GM21390 (cell line): ENCODE measurements at regions not wholly inside any gene's neighbourhood (a gene's known extent, or its start where the extent isn't known, plus 50 kb on each side); places are given as distances from the start of the nearest gene placed in this dataset.

Experiments used
- ATAC-seq: cut with Tn5 transposase; IDR thresholded peaks from one replicate; pipeline ENCODE4 v1.9.1; 2021; ENCODE audit not compliant: unreplicated experiment

DNA sequence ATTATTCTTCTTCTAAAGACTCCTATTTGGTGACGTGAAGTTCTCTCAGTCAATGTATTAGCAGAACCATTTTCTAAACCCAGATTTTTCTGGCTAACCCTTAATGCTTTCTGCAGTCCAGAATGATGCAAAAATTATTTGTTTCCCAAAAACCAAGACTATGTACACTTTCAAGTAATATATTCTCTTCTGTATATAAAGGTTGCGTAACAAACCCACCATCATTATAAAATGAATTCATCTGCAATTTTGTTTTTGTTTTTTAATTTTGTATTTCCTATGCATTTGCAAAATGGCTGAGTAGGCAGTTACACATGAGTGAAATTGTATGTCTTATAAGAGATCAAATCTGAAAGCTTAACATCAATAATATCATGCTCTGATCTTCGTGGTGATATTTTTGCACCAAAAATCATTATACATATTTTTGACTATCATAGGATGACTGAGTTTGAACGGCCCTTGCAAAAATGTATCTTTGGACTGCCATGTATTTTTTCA is 593.6 kb downstream of the ZIC1 start:
- ATAC-seq = no peak

DNA sequence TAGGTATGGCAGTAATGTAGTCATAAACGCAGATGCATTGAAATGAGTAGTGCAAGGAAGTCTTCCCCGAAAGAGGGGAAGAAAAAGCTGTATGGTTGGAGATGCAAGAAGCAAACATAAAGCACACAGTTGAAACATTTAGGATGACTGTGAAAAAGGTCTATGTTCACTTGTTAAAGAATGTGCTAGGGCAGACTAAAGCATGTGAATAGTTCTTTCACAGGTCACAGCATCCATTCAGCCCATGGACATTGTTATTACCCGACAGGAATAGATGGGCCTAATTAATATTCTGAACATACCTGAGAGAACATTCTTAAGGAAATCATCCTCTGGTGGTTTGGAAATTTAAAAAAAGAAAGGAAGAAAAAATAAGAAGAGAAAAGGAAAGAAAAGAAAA is 595.2 kb downstream of the ZIC1 start:
- no peak for ATAC-seq

DNA sequence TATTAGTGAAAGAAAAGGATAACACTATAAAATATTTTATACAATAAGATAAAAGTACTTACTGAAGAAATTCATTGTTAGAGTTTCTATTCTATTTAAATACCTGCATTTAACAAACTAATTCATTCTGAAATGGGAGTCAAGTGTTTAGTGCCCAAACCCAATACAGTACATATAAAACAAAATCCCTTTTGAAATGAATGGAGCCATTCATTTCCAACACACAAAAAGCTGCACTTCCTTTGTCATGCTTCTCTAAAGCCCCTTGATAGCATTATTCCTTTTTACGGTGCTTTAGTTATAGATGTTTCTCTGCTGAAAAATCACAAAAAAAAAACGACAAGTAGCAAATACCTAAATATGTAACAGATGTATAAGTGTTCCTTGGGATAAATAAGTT is 596.3 kb downstream of the ZIC1 start:
- ATAC-seq = no peak

DNA sequence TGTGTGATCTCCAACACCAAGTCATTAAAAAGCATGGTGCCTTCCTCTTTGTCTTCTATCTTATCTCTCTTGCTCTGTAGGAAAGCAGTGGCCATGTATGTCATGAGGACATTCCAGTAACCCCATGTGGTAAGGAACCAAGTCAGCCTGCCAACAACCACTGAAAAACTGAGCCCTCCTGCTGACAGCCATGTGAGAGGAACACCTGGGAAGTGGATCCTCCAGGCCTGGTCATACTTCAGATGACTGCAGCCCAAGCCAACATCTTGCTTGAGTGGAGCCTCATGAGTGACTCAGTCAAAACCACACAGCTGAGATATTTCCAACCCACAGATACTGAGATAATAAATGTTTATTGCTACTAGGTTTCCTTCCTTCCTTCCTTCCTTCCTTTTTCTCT is 597.3 kb downstream of the ZIC1 start:
- ATAC-seq = no peak

DNA sequence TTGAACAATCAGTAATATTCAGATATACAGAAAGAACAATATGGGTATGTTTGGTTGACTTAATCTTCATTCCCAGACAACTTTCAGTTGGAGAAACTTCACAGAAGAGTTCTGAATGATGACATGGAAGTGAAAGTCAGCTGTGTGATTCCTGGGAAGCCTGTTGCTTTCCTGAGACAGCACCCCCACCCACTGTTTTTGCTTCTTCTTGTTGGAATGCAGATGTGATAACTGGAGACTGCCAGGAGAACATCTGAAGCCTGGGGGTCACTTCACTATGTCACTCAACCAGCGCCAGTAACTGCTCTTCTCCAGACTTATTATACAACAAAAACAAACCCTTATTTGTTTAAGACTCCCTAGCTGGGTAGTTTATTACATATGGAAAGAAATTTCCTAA is 599.4 kb downstream of the ZIC1 start:
- ATAC-seq = no peak

DNA sequence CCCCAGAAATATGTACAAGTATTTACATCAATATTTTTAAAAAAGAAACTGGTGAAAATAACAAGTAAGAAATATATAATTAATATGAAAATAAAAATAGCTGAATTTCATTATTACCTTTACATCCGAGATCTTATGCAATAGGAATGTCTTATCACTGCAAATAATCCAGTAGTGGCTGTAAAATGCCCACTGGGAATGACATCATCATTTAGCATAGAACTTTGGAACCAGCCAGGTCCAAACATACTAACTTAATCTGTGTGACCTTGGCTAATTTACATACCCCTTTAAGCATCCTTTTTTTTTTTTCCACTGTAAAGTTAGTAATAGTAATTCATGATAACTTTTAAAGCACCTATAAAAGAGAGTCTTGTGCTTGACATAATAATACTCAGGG is 611.7 kb downstream of the ZIC1 start:
- ATAC-seq = no peak

DNA sequence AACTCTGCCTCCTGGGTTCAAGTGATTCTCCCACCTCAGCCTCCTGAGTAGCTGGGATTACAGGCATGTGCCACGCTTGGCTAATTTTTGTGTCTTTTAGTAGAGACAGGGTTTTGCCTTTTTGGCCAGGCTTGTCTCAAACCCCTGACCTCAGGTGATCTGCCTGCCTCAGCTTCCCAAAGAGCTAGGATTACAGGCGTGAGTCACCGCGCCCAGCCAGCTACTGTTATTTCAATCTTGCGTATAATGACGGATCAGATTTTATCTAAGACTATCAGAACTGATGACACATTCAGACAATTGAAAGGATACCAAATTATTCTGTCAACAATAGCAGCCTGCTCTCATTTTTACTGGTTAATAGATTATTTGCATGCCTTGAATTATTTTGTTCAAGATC is 612.2 kb downstream of the ZIC1 start:
- no peak for ATAC-seq

DNA sequence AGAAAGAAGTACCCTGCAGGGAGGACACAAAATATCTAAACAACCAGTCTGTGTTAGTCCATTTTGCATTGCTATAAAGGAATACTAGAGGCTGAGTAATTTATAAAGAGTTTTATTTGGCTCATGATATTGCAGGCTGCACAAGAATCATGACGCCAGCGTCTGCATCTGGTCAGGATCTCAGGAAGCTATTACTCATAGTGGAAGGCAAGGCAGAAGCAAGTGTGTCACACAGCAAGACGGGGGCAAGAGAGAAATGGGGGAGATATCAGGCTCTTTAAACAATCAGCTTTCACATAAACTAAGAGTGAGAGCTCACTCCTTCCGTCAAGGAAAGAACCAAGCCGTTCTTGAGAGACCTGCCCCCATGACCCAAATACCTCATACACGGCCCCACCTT is 614.8 kb downstream of the ZIC1 start:
- no peak for ATAC-seq

DNA sequence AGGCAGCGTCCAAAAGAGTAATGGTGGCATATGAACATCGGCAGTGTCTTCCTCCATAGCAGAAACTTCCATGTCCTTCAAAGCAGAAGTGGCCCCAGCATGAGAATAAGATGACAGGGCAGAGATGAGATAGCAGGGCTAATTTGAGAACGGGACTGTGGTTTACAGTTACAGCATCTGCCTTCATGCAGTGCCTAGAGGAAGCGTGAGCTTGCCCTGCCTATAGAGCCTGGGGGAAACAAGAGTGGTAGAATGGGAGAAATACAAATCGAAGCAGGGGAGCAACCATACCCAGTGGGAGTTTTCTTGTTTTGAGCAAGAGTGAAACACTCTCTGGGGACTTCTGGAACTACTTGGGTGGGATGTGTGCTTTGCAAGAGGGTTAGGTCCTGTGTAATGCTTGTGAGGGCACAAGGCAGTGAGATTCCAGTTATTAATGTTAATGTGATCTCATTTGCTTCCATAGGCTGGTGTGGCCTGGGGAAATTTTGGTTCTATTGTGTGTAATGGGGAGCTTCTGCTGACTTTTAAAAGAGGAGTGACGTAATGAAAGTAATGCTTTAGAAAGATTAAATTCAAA is 616.9 kb downstream of the ZIC1 start:
- ATAC-seq = no peak

DNA sequence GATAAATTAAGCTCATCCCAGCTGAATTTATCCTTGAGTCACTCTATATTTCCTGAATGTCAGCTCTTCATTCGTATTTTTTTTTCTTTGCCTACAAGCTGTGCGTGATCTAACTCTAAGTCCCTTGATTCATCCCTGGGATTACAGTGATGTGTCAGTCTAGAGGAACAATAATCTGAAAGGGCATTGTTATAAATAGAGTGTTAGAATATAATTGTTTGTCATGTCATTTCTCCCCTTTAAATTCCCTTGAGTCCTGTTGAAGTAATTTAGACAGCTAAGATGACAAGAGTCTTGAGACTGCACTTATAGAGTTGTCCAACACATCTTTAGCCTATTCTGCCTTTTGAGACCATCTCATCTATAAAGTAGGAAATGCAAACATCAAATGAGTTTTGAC is 621.8 kb downstream of the ZIC1 start:
- no peak for ATAC-seq

DNA sequence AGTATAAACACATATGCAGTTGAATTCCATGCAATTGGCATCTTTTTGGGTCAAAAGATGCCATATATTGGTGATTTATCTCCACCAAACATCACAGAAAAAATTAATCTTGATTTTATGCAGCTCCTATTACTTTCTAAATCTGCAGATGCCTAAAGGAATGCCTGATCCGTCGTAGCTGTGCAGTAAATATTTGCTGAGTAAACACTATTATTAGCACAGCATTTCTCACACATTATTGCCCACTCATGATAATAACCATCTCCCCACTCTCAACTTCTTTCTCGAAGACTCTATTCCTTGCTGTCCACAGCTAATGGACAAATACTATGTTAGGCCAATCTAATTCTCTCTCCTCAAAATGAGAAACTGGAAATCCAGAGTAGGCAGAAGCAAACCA is 625.2 kb downstream of the ZIC1 start:
- no peak for ATAC-seq

DNA sequence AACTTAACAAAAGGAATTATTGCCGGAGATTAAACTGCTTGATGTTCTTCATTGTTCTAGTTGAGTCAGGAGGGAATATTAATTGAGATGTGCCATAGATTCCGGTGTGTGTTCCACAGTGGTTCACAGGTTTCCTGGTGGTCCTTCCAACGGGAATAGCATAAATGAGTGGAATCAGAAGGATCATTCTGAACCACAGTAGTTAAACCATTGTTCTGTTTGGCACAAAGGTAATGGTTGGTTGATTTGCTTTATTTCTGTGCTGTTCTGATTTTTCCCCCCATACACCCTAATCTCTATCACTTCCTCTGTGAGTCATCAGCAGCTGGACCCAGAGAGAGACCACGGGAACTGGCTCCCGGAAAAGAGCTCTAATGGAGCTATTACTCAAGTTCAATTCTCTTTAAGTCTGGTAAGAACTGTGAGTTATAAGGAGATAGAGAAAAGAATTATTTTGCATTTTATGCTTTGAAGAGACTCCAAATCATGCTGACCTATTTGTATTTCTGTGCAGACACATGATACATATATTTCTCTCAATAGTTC is 627.2 kb downstream of the ZIC1 start:
- no peak for ATAC-seq

DNA sequence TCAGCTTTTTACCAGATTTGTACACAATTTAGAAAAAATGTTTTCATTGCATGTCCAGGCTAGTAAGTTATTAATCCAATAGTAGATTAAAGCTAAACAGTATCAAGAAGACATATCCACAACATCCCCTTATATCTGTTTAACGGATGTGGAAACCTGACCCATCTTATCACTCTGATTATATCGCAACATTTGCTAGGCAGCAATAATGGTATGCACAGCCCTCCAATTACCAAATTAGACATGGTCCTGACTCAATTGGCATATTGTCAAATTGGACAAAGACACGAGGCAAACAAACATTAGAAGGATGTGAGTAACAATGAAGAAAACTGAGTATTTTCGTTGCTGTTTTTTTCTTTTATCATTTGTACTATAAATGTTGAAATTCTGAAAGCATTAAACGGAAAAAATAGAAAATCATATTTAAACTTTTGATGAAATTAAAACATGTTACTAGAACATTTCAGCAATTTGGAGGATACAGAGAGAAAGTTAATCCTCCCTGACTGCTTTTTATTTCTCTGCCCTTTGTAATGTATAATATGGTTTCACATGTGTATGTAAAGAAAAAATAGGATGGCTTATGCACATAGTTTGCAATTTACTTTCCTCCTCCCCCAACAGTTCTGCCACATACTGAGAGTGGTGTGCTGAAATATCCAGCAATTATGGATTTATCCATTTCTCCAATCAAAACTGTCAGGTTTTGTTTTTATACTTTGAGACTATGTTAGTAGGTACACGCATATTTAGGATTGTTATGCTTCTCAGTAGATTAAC is 633.7 kb downstream of the ZIC1 start:
- no peak for ATAC-seq

DNA sequence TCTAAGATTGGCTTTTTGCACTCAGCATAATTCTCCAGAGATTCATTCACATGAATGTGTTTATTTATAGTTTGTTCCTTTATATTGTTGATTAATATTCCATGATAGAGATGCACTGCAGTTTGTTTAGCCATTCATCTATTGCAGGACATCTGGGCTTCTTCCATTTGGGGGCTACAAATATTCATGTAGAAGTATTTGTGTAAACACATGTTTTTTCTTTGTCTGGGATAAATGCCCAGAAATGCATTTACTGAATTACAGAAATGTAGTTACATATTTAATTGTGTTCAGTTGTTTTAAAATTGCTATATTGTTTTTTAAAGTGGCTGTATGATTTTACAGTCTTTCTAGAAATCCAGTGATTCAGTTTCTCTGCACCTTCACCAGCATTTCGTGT is 635.0 kb downstream of the ZIC1 start:
- no peak for ATAC-seq

DNA sequence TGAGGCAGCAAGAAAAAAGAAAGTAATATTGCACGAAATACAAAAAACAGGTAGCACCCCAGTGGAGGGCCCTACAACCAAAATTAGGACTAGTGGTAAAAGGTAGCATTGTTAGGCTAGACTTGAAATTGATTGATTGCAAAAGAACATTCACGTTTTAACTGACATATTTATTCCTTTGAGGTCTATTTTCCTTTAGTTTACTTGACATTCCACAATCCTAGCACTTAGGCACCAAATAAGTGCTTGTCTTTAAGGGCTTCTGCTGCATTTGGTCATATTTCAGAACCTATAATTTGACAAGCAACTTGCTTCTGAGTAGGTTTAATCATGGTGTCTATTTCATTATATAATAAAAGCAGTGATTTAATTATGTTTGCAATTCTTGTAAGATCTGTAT is 642.7 kb upstream of the AGTR1 start:
- no peak for ATAC-seq

DNA sequence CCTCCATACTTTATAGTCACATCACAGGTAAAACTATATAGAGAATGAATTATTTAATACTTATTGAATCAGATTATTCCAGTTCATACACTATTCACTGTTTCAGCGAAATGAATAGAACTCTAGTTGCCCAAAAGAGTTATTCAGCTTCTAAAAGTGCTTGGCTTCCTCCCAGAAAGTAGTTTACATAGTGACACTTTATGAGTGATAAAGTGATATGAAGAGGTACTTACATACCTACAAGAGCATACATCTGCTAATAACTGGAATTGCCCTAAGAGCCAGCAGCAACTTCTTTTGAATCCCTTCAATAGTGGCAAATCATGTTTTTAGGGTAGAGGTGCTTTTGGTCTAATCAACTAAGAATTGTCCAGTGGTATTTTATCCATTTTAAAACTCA is 635.1 kb upstream of the AGTR1 start:
- no peak for ATAC-seq

DNA sequence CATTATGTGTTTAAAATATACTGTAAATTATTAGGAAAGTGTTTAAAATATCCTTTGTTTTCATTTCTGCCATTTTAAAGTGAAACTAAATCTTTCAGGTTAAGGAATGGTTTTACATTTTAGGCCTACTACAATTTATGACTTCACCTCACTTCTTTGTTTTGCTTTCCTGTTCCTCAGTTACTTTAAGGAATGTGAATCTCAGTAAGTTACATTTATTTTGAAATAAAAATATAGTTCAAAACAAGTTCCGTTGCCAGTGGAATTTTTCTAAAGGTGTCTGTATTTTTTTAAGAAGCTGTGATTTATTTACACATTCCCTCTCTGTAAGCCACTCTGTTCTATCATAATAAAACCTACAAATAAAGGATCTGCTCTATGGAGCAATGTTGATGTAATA is 630.9 kb upstream of the AGTR1 start:
- no peak for ATAC-seq

DNA sequence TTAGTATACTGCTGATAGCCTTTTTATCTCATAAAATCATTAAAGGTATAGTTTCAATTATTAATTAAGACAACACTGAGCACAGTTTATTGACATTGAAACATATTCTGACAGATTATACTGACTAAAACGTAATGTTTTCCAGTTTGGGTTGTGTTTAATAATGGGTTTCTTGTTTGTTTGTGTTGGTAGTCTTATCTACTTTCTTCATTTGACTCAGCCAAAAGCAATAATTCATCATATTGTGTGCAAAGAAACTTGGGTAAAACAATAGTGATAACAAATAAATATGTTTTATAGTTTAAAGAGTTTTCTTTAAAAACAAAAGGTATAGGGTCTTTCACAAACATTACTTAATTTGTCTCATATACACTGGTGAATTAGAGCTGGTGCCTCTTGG is 629.2 kb upstream of the AGTR1 start:
- no peak for ATAC-seq

DNA sequence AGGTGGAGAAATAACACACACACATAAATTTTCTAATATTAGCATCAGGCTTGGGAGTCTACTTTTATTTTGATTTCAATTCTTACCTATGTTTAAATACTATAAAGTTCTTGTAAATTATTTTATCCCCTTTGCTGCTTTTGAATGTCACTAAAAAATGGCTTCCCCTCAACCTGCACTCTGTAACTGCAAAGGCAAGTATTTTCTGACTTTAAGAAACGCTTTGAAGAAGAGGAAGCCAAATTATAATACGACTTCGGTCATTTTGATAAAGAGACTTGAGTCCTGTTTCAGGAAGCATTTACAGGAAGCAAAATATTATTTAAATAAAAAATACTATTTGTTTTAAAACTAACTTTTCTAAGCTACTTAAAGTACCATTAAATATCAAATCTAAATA is 627.7 kb upstream of the AGTR1 start:
- no peak for ATAC-seq

DNA sequence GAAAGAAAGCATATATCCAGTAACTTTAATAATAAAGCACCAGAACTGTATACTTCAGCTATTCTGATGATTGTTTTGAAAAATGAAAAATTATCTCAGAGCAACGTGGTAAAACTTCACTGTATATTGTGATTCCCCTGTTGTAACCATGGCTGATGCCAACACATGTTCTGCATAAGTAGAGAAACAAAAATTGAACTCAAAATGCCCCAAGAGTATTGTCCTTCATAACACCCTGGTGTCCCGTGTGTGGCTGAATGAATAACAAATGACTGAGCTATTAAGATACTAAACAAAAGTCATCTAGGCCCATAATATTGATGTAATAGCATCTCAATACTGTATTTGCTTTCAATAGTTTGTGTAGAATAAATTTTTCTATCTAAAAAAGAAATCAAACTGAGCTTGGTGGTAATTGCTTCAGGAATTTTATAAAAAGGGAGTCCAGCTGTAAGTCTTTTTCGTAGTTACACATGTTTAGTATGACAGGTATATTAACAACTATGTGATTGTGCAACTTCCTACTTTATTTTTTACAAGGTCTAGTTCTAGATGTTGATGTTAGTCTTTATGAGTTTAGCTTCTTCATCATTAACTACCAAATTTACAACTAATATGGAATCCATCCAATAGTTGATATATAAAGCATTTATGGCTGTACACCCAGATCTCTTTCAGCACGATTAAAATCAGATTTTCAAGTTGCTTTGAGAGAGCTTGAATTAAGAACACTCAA is 623.8 kb upstream of the AGTR1 start:
- no peak for ATAC-seq

DNA sequence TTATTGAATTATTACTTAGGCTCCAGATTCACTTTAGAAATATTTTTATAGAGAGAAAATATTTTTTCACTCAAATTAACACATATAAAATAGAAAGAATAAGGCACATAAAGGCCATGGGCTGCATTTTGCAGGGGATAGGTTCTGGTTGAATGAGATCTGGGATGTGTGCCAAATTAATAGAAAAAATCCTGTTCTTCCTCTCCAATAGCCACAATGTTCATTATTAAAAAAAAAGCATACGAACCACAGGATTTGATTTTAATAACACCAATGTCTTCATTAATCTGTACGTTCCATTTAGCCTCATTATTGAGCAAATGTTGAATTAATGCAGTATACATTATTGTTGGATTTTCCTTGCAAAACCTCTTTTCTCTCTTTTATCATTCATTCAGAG is 622.8 kb upstream of the AGTR1 start:
- ATAC-seq = no peak
